ENCODE measurements at regions not wholly inside any gene's neighbourhood (a gene's known extent, or its start where the extent isn't known, plus 50 kb on each side); places are given as distances from the start of the nearest gene placed in this dataset.

- TF ChIP-seq POLR2AphosphoS5 (IDR thresholded peaks at IDR 0.05; ENCODE audit: low read depth, low read length) (no peak), TAF1 (IDR thresholded peaks at IDR 0.05; ENCODE audit: borderline replicate concordance, insufficient read depth, low read length) (no peak), SIN3A (IDR thresholded peaks at IDR 0.05; ENCODE audit: borderline replicate concordance, insufficient read depth, low read length) (no peak), REST (IDR thresholded peaks at IDR 0.05; ENCODE audit: insufficient read depth in 1 of 2, low read depth in 2 of 2, low read length in 2 of 2) (no peak), FOXP2 (optimal IDR thresholded peaks at IDR 0.05; ENCODE audit: borderline replicate concordance, extremely low read depth, extremely low read length, insufficient read depth) (no peak)
Measured at GRCh38 chr15:77909182-77909940, 168.2 kb downstream of the TBC1D2B start.

All from PFSK-1 (cell line).